ENCODE measurements at regions not wholly inside any gene's neighbourhood (a gene's known extent, or its start where the extent isn't known, plus 50 kb on each side); places are given as distances from the start of the nearest gene placed in this dataset.

- no peaks in the 10 kb centered on the region for H3K36me3 Mint-ChIP-seq
These were observed 51.1 kb upstream of the UGT8 start for GRCh38 chr4:114547340-114548134.

More at GRCh38 chr4:114547340-114548134, 51.1 kb upstream of the UGT8 start:
- 61% methylated on average over 2 of the region's 2 CpGs for WGBS (ENCODE audit: insufficient coverage)
- no peaks in the 10 kb centered on the region for H3K4me1 Mint-ChIP-seq
- H3K4me3 Mint-ChIP-seq, result no peak overlapping the region
- no peaks in the 10 kb centered on the region for H3K9me3 ChIP-seq (ENCODE audit: control insufficient read depth, insufficient read depth, low read length)
- H3K27ac ChIP-seq (ENCODE audit: low read length), result no peak overlapping the region
- H3K36me3 ChIP-seq (ENCODE audit: control insufficient read depth, insufficient read depth, low read length), result no peaks in the 10 kb centered on the region
- ATAC-seq, result no peak
- H3K27me3 ChIP-seq (ENCODE audit: control insufficient read depth, insufficient read depth, low read length), result no peaks in the 10 kb centered on the region
- H3K4me1 ChIP-seq (ENCODE audit: control insufficient read depth, insufficient read depth, low read length), result no peaks in the 10 kb centered on the region
- TF ChIP-seq CTCF (IDR thresholded peaks at IDR 0.05), result no peak
- intact Hi-C loops (cut with micrococcal nuclease), result no loop called here
- H3K9me3 Mint-ChIP-seq, result peaks cover 7 to 10% of the 10 kb centered on the region in 2 donors
- H3K4me3 ChIP-seq (ENCODE audit: low read length), result no peak overlapping the region
- no peak overlapping the region for H3K27ac Mint-ChIP-seq
- no peak for DNase-seq
- no peaks in the 10 kb centered on the region for H3K27me3 Mint-ChIP-seq (ENCODE audit: low read depth in 2 of 2)
